Peyer's patch (tissue), 4 donors: ENCODE measurements at regions not wholly inside any gene's neighbourhood (a gene's known extent, or its start where the extent isn't known, plus 50 kb on each side); places are given as distances from the start of the nearest gene placed in this dataset.

ENCODE experiments used
- POLR2A ChIP-seq, 2 donors: fragments of 450-650 bp; IDR thresholded peaks; one replicate each; pipeline ENCODE4 v1.5.1; 2017; ENCODE audit warnings: antibody characterized with exemption in 2 of 2, mild to moderate bottlenecking in 2 of 2, moderate library complexity in 2 of 2
- TF ChIP-seq, protein P1 (sequence below), 6 experiments: fragments of 450-650 bp in 4 of 6; fragments of 200-600 bp in 2 of 6; sonication (generic) in 1 of 6; IDR thresholded peaks; one replicate each; pipeline ENCODE4 v1.5.1; 2017 to 2019; ENCODE audit warnings: antibody characterized with exemption in 6 of 6, mild to moderate bottlenecking in 3 of 6, moderate library complexity in 1 of 6

DNA sequence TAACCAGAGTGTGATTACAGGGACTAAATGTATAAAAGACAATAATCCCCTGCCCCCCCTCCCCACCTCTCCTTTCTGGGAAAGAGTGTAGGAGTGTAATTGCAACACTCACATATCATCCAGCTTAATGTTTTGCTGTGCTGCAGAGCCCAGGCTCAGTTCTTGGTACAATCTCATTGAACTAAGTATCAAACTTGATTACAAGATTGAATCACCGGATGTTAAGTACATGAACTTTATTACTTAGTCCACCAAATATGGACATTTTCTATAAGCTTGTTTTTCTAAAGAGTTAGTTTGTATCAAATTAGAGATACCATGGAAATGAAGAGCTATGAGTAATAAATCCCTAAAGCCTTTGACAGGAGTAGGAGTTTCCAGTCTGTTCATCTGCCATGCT, 559.1 kb downstream of the ZNF674 start:
- no peak for TF ChIP-seq POLR2A (IDR thresholded peaks at IDR 0.05)
- TF ChIP-seq, protein P1, sequence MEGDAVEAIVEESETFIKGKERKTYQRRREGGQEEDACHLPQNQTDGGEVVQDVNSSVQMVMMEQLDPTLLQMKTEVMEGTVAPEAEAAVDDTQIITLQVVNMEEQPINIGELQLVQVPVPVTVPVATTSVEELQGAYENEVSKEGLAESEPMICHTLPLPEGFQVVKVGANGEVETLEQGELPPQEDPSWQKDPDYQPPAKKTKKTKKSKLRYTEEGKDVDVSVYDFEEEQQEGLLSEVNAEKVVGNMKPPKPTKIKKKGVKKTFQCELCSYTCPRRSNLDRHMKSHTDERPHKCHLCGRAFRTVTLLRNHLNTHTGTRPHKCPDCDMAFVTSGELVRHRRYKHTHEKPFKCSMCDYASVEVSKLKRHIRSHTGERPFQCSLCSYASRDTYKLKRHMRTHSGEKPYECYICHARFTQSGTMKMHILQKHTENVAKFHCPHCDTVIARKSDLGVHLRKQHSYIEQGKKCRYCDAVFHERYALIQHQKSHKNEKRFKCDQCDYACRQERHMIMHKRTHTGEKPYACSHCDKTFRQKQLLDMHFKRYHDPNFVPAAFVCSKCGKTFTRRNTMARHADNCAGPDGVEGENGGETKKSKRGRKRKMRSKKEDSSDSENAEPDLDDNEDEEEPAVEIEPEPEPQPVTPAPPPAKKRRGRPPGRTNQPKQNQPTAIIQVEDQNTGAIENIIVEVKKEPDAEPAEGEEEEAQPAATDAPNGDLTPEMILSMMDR (IDR thresholded peaks at IDR 0.05) = no peak
